Esophagus muscularis mucosa (tissue), 4 donors: ENCODE measurements at regions not wholly inside any gene's neighbourhood (a gene's known extent, or its start where the extent isn't known, plus 50 kb on each side); places are given as distances from the start of the nearest gene placed in this dataset.
"Not testable (repeated sequence)": the region's sequence is repeated elsewhere in the genome, so short reads cannot be mapped to it uniquely, and the experiment has no call there.

Source experiments
- DNase-seq: peaks from one replicate; pipeline ENCODE4 v3.0.0-alpha.2; 2017; ENCODE audit errors: extremely low spot score
- H3K27ac ChIP-seq, 4 donors: fragments of 200-600 bp; sonication (generic); replicated peaks in 1 of 4; 1 replicate in 3 of 4; 2 replicates in 1 of 4; pipeline ENCODE4 v1.5.1; 2016 to 2019; ENCODE audit warnings: mild to moderate bottlenecking in 1 of 4
- H3K27me3 ChIP-seq, 4 donors: fragments of 200-600 bp; sonication (generic); one replicate each; pipeline versions ENCODE4 v1.5.1 to v1.6.0; 2016 to 2019
- H3K36me3 ChIP-seq, 4 donors: fragments of 200-600 bp; sonication (generic); one replicate each; pipeline ENCODE4 v1.5.1; 2016 to 2019
- H3K4me1 ChIP-seq, 4 donors: fragments of 200-600 bp; sonication (generic); one replicate each; pipeline ENCODE4 v1.5.1; 2016 to 2019
- H3K4me3 ChIP-seq, 4 donors: fragments of 200-600 bp; sonication (generic); 1 replicate in 2 of 4; 2 replicates in 2 of 4; pipeline ENCODE4 v1.5.1; 2016 to 2019; ENCODE audit warnings: mild to moderate bottlenecking in 4 of 4, moderate library complexity in 1 of 4
- H3K9me3 ChIP-seq, 4 donors: fragments of 200-600 bp; sonication (generic); 1 replicate in 3 of 4; 2 replicates in 1 of 4; pipeline ENCODE4 v1.5.1; 2016 to 2019
- CTCF ChIP-seq, 3 experiments: fragments of 200-600 bp in 2 of 3; fragments of 450-650 bp in 1 of 3; sonication (generic) in 2 of 3; IDR thresholded peaks; one replicate each; pipeline ENCODE4 v1.5.1; 2017 to 2019; ENCODE audit warnings: antibody characterized with exemption in 3 of 3, mild to moderate bottlenecking in 2 of 3, moderate library complexity in 1 of 3
- EP300 ChIP-seq: sonication (generic); formaldehyde crosslinking; IDR thresholded peaks from one replicate; pipeline ENCODE4 v1.6.1; 2017; ENCODE audit warnings: antibody characterized with exemption
- POLR2A ChIP-seq: fragments of 450-650 bp; IDR thresholded peaks from one replicate; pipeline ENCODE4 v1.6.1; 2017; ENCODE audit warnings: antibody characterized with exemption, moderate library complexity, mild to moderate bottlenecking, low read depth
- POLR2AphosphoS5 ChIP-seq, 2 donors: sonication (generic); formaldehyde crosslinking; IDR thresholded peaks; one replicate each; pipeline ENCODE4 v1.6.1; 2017; ENCODE audit warnings: antibody characterized with exemption in 2 of 2
- WGBS: methylation state at CpG from one replicate; pipeline ENCODE4 v1.1.5; 2018; 5-methylcytosine and 5-hydroxymethylcytosine counted together
- intact Hi-C: fragments of 100-400 bp; cut with DNase I; formaldehyde crosslinking; loops from one replicate; pipeline ENCODE4 v1.15.1; 2023

- H3K27me3 ChIP-seq: no peaks in the 10 kb centered on the region
- no peak for DNase-seq
- WGBS: 86% methylated on average over 2 of the region's 2 CpGs
- no peak for TF ChIP-seq POLR2A
- TF ChIP-seq POLR2AphosphoS5 (IDR thresholded peaks at IDR 0.05): no peak
- no peak for TF ChIP-seq CTCF (IDR thresholded peaks at IDR 0.05)
- TF ChIP-seq EP300: no peak
- no peaks in the 10 kb centered on the region for H3K4me1 ChIP-seq
- H3K27ac ChIP-seq: no peak overlapping the region
- H3K4me3 ChIP-seq: no peak overlapping the region
- H3K9me3 ChIP-seq: peaks cover 0 to 9% (median 2%) of the 10 kb centered on the region in 4 donors
- H3K36me3 ChIP-seq: no peaks in the 10 kb centered on the region
- intact Hi-C loops: no loop called here
These were observed 141.3 kb upstream of the ARG1 start for GRCh38 chr6:131431718-131432117.

GRCh38 chr6:131433927-131434326 is 139.1 kb upstream of the ARG1 start:
- WGBS: 94% methylated on average over 1 of the region's 1 CpG
- H3K4me1 ChIP-seq: no peaks in the 10 kb centered on the region
- no peaks in the 10 kb centered on the region for H3K27me3 ChIP-seq
- H3K27ac ChIP-seq: no peak overlapping the region
- TF ChIP-seq CTCF (IDR thresholded peaks at IDR 0.05): no peak
- no peak for DNase-seq
- no peaks in the 10 kb centered on the region for H3K36me3 ChIP-seq
- H3K9me3 ChIP-seq: peaks cover 0 to 9% (median 6%) of the 10 kb centered on the region in 4 donors
- H3K4me3 ChIP-seq: no peak overlapping the region
- intact Hi-C loops: no loop called here

GRCh38 chr6:131436358-131436757 is 136.7 kb upstream of the ARG1 start:
- intact Hi-C loops: no loop called here
- Histone ChIP-seq H3K27ac (no peak overlapping the region), H3K4me3 (no peak overlapping the region), H3K27me3 (no peaks in the 10 kb centered on the region), H3K4me1 (no peaks in the 10 kb centered on the region), H3K9me3 (peaks cover 0 to 9% (median 6%) of the 10 kb centered on the region in 4 donors), H3K36me3 (no peaks in the 10 kb centered on the region)
- no peak for TF ChIP-seq POLR2A
- TF ChIP-seq CTCF (IDR thresholded peaks at IDR 0.05): no peak
- no peak for TF ChIP-seq EP300
- TF ChIP-seq POLR2AphosphoS5 (IDR thresholded peaks at IDR 0.05): no peak
- no peak for DNase-seq
- 84% methylated on average over 1 of the region's 1 CpG for WGBS

- DNase-seq: no peak
- Histone ChIP-seq H3K4me3 (no peak overlapping the region), H3K27me3 (no peaks in the 10 kb centered on the region), H3K36me3 (no peaks in the 10 kb centered on the region), H3K4me1 (no peaks in the 10 kb centered on the region), H3K27ac (no peak overlapping the region), H3K9me3 (peaks cover 0 to 7% (median 0%) of the 10 kb centered on the region in 4 donors)
- WGBS: 96% methylated on average over 3 of the region's 3 CpGs
- no peak for TF ChIP-seq EP300
- no peak for TF ChIP-seq CTCF (IDR thresholded peaks at IDR 0.05)
- no peak for TF ChIP-seq POLR2AphosphoS5 (IDR thresholded peaks at IDR 0.05)
- TF ChIP-seq POLR2A: no peak
- intact Hi-C loops: no loop called here
These were observed 130.0 kb upstream of the ARG1 start for GRCh38 chr6:131443014-131443413.

- intact Hi-C loops: no loop called here
- no peak for DNase-seq
- Histone ChIP-seq H3K9me3 (peaks cover 0 to 4% (median 0%) of the 10 kb centered on the region in 4 donors), H3K27ac (no peak overlapping the region), H3K36me3 (no peaks in the 10 kb centered on the region), H3K27me3 (no peaks in the 10 kb centered on the region), H3K4me3 (no peak overlapping the region), H3K4me1 (no peaks in the 10 kb centered on the region)
- no peak for TF ChIP-seq CTCF (IDR thresholded peaks at IDR 0.05)
- no peak for TF ChIP-seq EP300
- TF ChIP-seq POLR2AphosphoS5 (IDR thresholded peaks at IDR 0.05): no peak
- TF ChIP-seq POLR2A: no peak
- 89% methylated on average over 3 of the region's 3 CpGs for WGBS
These were observed 129.5 kb upstream of the ARG1 start for GRCh38 chr6:131443514-131443913.

GRCh38 chr6:131445356-131445755 is 127.7 kb upstream of the ARG1 start:
- H3K27ac ChIP-seq, H3K27me3 ChIP-seq, H3K9me3 ChIP-seq, H3K4me1 ChIP-seq, H3K4me3 ChIP-seq, DNase-seq, H3K36me3 ChIP-seq, intact Hi-C loops: not testable (repeated sequence)
